PC-9 (cell line): ENCODE measurements at regions not wholly inside any gene's neighbourhood (a gene's known extent, or its start where the extent isn't known, plus 50 kb on each side); places are given as distances from the start of the nearest gene placed in this dataset.

ENCODE experiments used
- CTCF ChIP-seq: fragments of 200-600 bp; sonication (generic); conservative IDR thresholded peaks from 2 replicates; pipeline ENCODE4 v1.6.1; 2017; ENCODE audit warnings: mixed run types, antibody characterized with exemption, mild to moderate bottlenecking, moderate library complexity
- EZH2 ChIP-seq: fragments of 200-600 bp; sonication (generic); IDR thresholded peaks from 2 replicates; pipeline ENCODE4 v1.8.0; 2017; ENCODE audit warnings: antibody characterized with exemption, low read depth

GRCh38 chr15:97501291-97501690, 459.2 kb upstream of the ARRDC4 start:
- TF ChIP-seq CTCF (no peak), EZH2 (no peak)
